GM21737 (cell line): ENCODE measurements at regions not wholly inside any gene's neighbourhood (a gene's known extent, or its start where the extent isn't known, plus 50 kb on each side); places are given as distances from the start of the nearest gene placed in this dataset.
A peak's percentile ranks its signal among the peaks of the same experiment; 100 is the strongest.
"Not testable (repeated sequence)": the region's sequence is repeated elsewhere in the genome, so short reads cannot be mapped to it uniquely, and the experiment has no call there.

Experiments
- ATAC-seq: cut with Tn5 transposase; IDR thresholded peaks from one replicate; pipeline ENCODE4 v1.9.1; 2021; ENCODE audit warnings: mild to moderate bottlenecking, moderate library complexity; ENCODE audit not compliant: unreplicated experiment

DNA sequence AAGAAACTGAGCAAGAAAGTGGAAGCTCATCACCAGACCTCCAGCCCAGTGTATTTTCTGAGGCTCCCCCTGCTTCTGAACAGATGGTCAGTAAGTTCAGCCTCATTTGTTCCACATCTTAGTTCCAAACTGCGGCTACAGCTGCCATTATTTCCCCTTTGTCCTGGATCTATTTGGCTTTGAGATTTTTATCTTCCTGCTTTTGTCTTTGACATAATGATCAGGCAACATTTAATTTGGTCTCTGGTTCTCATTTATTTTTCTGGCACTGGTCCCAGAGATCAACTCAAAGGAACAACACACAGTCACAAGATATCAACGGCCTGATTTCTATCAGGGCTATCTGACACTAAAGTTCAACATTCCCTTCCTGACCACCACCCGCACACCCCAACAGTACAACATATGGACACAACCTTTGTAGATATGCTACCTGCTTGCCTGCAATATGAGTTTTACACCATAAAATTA lies 137.5 kb downstream of the FAM76B start:
- ATAC-seq = no peak

- no peak for ATAC-seq
Observed at GRCh38 chr11:95650276-95650675, 139.3 kb downstream of the FAM76B start.

DNA sequence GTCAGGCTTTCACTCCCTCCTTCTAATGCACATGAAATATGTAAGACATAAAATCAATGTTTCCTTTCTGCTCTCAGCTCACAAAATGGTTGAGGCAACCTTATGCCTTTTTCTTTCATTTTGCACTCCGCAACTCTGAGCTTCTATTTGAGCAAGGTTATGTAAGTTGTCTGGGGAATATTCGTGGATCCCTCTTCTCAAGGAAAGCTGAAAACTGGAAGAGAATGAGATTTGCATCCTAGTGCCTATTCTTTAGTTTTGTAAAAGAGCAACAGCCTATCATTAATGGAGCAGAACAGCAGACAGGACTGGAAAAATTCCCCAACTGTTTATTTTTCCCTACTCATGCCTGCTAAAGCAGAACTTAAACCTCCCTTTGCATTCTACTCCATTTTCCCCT lies 141.7 kb downstream of the FAM76B start:
- ATAC-seq = no peak

- no peak for ATAC-seq
Observed at GRCh38 chr11:95647355-95647754, 142.2 kb downstream of the FAM76B start.

- ATAC-seq = peak; percentile 99
Observed at GRCh38 chr11:95641495-95641894, 148.1 kb downstream of the FAM76B start.

DNA sequence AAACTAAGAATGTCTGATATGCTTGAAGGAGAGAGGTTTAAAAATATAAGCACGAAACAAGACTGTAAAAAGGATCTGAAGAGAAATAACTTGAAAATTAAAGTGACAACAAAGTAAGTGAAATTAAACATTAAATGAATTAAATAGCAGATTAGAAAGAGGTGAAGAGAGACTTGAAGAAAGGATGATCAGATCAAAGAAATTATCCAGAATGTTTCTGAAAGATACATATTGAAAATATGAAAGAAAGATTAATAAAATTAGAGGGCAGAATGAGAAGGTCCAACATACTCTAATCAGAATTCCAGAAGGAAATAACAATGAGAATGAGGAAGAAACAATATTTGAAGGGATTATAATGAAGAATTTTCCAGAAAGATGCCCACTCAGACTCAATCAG lies 151.1 kb downstream of the FAM76B start:
- no peak for ATAC-seq

GRCh38 chr11:95625164-95625900 lies 164.2 kb downstream of the FAM76B start:
- no peak for ATAC-seq

DNA sequence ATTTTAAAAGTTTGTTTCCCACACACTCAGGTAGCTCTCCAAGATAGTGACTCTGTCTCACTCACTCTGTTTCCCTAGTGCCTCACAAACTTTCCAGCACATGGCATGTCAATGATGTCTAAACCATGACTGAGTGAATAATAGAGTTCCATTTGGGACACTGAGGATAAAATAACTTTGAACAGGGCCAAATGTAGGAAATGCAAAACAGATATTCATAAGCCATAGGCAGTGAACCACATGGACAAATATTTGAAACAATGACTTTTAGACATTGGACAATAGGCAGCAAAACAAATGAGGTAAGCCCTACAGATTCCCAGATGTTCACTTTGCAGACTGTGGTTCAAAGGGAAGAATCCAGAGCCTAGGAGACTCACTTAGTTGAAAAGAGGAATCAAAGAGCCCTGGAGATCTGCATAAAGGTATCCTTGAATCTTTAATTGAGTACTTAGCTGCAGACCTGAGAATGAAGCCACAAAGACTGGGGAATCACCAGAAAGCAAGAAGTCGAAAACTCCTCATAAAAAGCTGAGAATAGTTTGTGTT lies 173.3 kb downstream of the FAM76B start:
- no peak for ATAC-seq

- ATAC-seq = no peak
Observed at GRCh38 chr11:95611827-95612226, 177.8 kb downstream of the FAM76B start.

- not testable (repeated sequence) for ATAC-seq
Observed at GRCh38 chr11:95610185-95610584, 179.4 kb downstream of the FAM76B start.

DNA sequence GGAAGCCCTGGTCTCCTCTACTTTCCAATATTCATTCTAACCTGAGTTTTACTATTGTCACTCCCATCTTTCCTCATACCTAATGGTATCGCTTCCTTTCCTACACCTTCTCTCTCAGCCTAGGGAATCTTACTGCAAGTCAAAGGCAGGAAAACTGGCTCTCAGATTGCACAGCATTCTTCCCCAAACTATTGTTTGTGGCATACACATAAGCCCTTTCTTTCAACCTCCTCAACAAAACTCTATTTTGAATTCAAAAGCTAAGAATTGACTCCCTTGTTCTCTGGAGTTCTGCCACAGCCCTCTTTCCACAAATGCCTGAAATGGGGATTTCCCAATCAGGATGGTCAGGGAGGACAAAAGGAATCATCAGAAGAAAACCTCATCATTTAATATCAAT lies 181.5 kb downstream of the FAM76B start:
- ATAC-seq = no peak

DNA sequence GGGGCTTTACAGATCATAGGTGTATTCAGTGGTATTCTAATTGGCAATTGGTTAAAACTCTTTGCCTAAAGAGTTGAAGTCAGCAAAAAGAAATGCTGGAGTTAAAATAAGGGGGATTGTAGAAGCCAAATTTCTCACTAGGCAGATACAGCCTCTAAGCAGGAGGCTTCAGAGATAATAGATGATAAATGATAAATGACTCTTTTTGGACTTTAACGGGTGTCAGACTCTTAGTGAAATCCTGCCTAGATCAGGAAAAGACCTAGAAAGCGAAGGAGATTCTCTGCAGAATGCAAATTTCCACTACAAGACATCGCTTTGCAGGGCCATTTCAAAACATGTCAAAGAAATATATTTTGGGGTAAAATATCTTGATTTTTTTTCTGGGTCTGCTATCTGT lies 182.8 kb downstream of the FAM76B start:
- ATAC-seq = no peak

GRCh38 chr11:95605271-95605940 lies 184.2 kb downstream of the FAM76B start:
- ATAC-seq = no peak

DNA sequence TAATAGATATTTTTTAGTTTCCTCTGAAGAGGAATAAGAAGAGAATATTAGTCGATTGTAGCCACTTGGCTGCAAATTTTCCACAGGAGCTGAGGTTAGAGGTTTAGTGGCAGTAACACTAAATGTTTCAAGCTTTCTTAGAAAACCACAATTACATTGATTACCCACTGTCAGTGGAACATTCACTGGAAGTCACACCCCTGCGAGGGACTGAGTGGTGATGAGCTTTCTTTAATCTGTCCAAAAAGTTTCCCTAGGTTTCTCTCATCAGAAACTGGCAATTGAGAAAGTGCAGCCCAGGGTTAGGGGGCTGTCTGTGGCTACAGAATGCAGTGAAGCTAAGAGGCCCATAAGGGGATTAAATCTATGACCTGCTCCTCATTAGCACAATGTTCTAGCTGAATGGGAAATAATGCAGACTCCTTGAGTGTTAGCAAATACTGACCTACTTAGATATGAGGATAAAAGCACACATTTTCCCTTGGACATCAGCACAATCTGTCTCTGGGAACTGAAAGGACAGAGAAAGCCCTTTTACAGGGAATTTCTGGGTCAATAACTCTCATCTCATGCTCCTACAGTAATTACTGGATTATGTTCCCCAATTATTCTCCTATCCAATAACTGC lies 189.5 kb downstream of the FAM76B start:
- ATAC-seq = no peak

DNA sequence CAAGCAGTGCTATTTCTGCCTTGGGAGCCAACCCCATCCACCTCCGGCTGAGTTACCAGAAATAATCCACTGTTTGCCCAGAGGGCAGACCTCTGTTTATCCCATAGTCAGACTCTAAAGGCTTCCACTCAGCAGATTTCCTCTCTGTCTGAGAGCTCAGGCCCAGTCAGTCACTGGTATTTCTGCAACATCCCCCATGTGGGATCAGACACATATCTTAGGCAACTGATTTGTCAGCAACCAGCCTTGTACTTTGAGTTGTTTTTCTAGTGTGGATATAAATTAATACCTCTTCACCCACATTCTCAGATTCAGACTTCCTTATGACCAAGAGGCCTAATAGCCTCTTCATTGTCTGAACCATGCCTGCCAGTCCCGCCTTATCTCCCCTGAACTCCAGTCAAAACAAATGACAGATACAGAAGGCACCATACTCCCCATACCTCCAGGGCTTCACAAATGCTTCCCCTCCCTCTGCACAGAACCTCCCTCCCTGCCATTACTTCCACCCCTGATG lies 193.6 kb downstream of the FAM76B start:
- ATAC-seq = no peak

DNA sequence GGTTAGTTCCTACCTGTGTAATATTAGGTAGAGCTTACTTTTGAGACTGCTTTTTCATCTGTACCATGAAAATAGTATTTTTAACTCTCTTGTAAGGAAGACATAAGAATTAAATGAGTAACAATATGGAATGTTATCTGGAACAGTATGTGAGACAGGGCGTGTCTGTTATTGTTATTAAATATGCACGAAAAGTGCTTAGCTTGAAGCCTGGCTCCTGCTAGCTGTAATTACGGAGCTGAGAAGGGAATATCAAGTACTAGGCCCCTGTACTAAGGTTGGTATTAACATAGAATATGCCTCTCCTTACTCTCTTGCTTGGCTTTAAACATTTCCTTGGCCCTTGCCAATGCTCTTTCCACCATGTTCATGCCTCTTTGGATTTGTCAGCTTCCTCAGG lies 194.0 kb downstream of the FAM76B start:
- ATAC-seq = no peak

GRCh38 chr11:95593111-95593510 lies 196.5 kb downstream of the FAM76B start:
- ATAC-seq = no peak

GRCh38 chr11:95592471-95592870 lies 197.1 kb downstream of the FAM76B start:
- ATAC-seq = no peak

DNA sequence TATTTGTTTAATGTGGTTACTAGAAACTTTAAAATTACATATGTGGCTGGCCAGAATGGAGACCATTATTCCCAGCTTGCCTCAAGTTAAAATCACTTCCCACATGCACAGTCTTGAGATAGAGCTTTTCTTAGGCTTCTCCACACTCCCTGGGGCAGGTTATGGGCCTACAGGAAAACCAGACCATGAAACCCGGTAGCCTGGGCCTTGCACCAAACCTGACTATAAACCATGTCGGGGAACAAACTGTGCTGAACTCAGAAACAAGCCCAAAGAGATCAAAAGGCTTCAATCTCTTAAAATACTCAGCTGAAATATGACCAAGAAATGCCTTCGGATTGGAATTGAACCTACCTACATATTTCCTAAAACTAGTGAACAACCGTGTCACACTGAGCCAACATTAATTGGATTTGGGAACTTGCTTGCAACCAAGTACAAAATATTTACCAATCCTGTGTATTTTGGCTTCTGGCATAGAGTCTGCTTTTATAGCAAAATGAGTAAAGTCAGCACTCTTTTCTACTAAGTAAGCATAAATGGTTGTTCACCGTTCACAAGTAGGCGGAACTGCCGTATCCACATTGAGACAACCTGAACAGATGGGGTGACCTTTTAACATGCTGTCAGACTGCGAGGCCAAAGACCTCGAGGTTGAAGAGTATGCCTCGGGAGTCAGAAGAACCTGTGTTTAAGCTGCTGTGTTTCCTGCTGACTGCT lies 199.5 kb downstream of the FAM76B start:
- no peak for ATAC-seq

- ATAC-seq = no peak
Observed at GRCh38 chr11:95588821-95589220, 200.8 kb downstream of the FAM76B start.

GRCh38 chr11:95586661-95587060 lies 202.9 kb downstream of the FAM76B start:
- ATAC-seq = no peak
